IMR-90 (cell line): ENCODE measurements at regions not wholly inside any gene's neighbourhood (a gene's known extent, or its start where the extent isn't known, plus 50 kb on each side); places are given as distances from the start of the nearest gene placed in this dataset.

Source experiments
- ATAC-seq: fragments of 200-7000 bp; cut with Tn5 transposase; 2 replicates; pipeline ENCODE4 v1.9.1; 2020; ENCODE audit warnings: low read depth, mild to moderate bottlenecking, moderate library complexity
- BruUV-seq: library from RNA; stranded (reverse); fragments of 400-500 nt; replicated peaks from 2 replicates; lab custom pipeline; 2021; lab: Mats Ljungman, UMichigan
- CTCF ChIA-PET: fragments of 300-600 bp; formaldehyde crosslinking; extraction: SDS; loops from one replicate; lab custom pipeline; 2021; ENCODE audit warnings: antibody characterized with exemption; lab: Yijun Ruan, JAX
- POLR2A ChIA-PET: fragments of 300-600 bp; sonication (Branson Sonifier 250); formaldehyde crosslinking; loops from one replicate; lab custom pipeline; 2022; ENCODE audit warnings: antibody characterized with exemption; ENCODE audit not compliant: unreplicated experiment; lab: Charles Lee
- DNase-seq: peaks from one replicate; pipeline ENCODE4 v3.0.0; 2013
- H2AFZ ChIP-seq: replicated peaks from 2 replicates; pipeline ENCODE3; 2013; ENCODE audit warnings: low read length, mild to moderate bottlenecking; ENCODE audit not compliant: poor library complexity
- H2AK5ac ChIP-seq: 2 replicates; pipeline ENCODE4 v1.6.1; 2013; ENCODE audit warnings: low read depth, low read length, inconsistent platforms
- H2AK9ac ChIP-seq: replicated peaks from 2 replicates; pipeline ENCODE3; 2013; ENCODE audit warnings: mild to moderate bottlenecking, low read depth, low read length, moderate library complexity; ENCODE audit not compliant: poor library complexity
- H2BK120ac ChIP-seq: 2 replicates; pipeline ENCODE4 v1.6.1; 2013; ENCODE audit warnings: low read depth, low read length, inconsistent platforms
- H2BK15ac ChIP-seq: 3 replicates; pipeline ENCODE4 v1.6.1; 2013; ENCODE audit warnings: low read depth, low read length, inconsistent platforms
- H2BK20ac ChIP-seq: 2 replicates; pipeline ENCODE4 v1.6.1; 2013; ENCODE audit warnings: low read depth, mild to moderate bottlenecking, inconsistent platforms, low read length, moderate library complexity
- H2BK5ac ChIP-seq: 2 replicates; pipeline ENCODE4 v1.6.1; 2013; ENCODE audit warnings: mild to moderate bottlenecking, low read depth, low read length, inconsistent platforms; ENCODE audit not compliant: poor library complexity, severe bottlenecking
- H3K14ac ChIP-seq: replicated peaks from 2 replicates; pipeline ENCODE4 v1.6.1; 2013; ENCODE audit warnings: low read depth, low read length, inconsistent platforms
- H3K18ac ChIP-seq: 2 replicates; pipeline ENCODE4 v1.6.1; 2013; ENCODE audit warnings: low read depth, low read length, control low read depth
- H3K23ac ChIP-seq: 2 replicates; pipeline ENCODE4 v1.6.1; 2013; ENCODE audit warnings: low read depth, low read length, inconsistent platforms
- H3K27ac ChIP-seq: 2 replicates; pipeline ENCODE4 v1.5.1; 2013; ENCODE audit warnings: mild to moderate bottlenecking, control low read depth, low read length; ENCODE audit not compliant: insufficient read depth
- H3K27me3 ChIP-seq: 2 replicates; pipeline ENCODE4 v1.6.1; 2013; ENCODE audit warnings: low read length; ENCODE audit not compliant: control insufficient read depth, insufficient read depth
- H3K36me3 ChIP-seq: 2 replicates; pipeline ENCODE4 v1.6.1; 2013; ENCODE audit warnings: low read length, mixed read lengths; ENCODE audit not compliant: control insufficient read depth, insufficient read depth
- H3K4ac ChIP-seq: 2 replicates; pipeline ENCODE4 v1.6.1; 2013; ENCODE audit warnings: low read depth, low read length, inconsistent platforms
- H3K4me1 ChIP-seq: 2 replicates; pipeline ENCODE4 v1.6.1; 2013; ENCODE audit warnings: low read length, mixed read lengths; ENCODE audit not compliant: control insufficient read depth, insufficient read depth
- H3K4me2 ChIP-seq: 2 replicates; pipeline ENCODE4 v1.6.1; 2013; ENCODE audit warnings: low read depth, mild to moderate bottlenecking, control low read depth, low read length, moderate library complexity
- H3K4me3 ChIP-seq: 2 replicates; pipeline ENCODE4 v1.5.1; 2013; ENCODE audit warnings: low read depth, mild to moderate bottlenecking, control low read depth, low read length, moderate library complexity; ENCODE audit not compliant: insufficient read depth
- H3K56ac ChIP-seq: 2 replicates; pipeline ENCODE4 v1.6.1; 2013; ENCODE audit warnings: low read length, inconsistent platforms; ENCODE audit not compliant: insufficient read depth; ENCODE audit errors: extremely low read depth
- H3K79me1 ChIP-seq, 2 experiments: 2 replicates each; pipeline ENCODE4 v1.6.1; 2013; ENCODE audit warnings: low read length in 2 of 2, inconsistent platforms in 1 of 2, low read depth in 1 of 2
- H3K9ac ChIP-seq: 2 replicates; pipeline ENCODE4 v1.6.1; 2013; ENCODE audit warnings: low read depth, low read length, control low read depth
- H3K9me1 ChIP-seq: 2 replicates; pipeline ENCODE4 v1.6.1; 2013; ENCODE audit warnings: low read length, inconsistent platforms; ENCODE audit not compliant: insufficient read depth
- H3K9me3 ChIP-seq: 2 replicates; pipeline ENCODE4 v1.6.1; 2013; ENCODE audit warnings: low read length; ENCODE audit not compliant: control insufficient read depth, insufficient read depth
- H4K20me1 ChIP-seq: 2 replicates; pipeline ENCODE4 v1.6.1; 2013; ENCODE audit warnings: low read length, inconsistent platforms; ENCODE audit not compliant: insufficient read depth
- H4K5ac ChIP-seq: 2 replicates; pipeline ENCODE4 v1.6.1; 2013; ENCODE audit warnings: mild to moderate bottlenecking, low read depth, low read length, control low read depth
- H4K8ac ChIP-seq, 2 experiments: 2 replicates each; pipeline ENCODE4 v1.6.1; 2013; ENCODE audit warnings: low read depth in 2 of 2, low read length in 2 of 2, control low read depth in 1 of 2, inconsistent platforms in 1 of 2
- H4K91ac ChIP-seq: 2 replicates; pipeline ENCODE4 v1.6.1; 2013; ENCODE audit warnings: low read depth, low read length, inconsistent platforms; ENCODE audit not compliant: insufficient read depth
- MAFK ChIP-seq: IDR thresholded peaks from 2 replicates; pipeline ENCODE4 v1.6.1; 2012; ENCODE audit warnings: low read depth, low read length, improper control_type of control experiment
- MXI1 ChIP-seq: IDR thresholded peaks from 2 replicates; pipeline ENCODE4 v1.6.1; 2012; ENCODE audit warnings: low read depth, mild to moderate bottlenecking, low read length, moderate library complexity, borderline replicate concordance
- WGBS, 2 experiments: methylation state at CpG; one replicate each; pipeline versions ENCODE4 v1.1.5 to v1.1.7; 2013; ENCODE audit warnings: missing lambda C conversion rate in 2 of 2; ENCODE audit not compliant: insufficient read length in 1 of 2; ENCODE audit errors: extremely low coverage in 2 of 2; 5-methylcytosine and 5-hydroxymethylcytosine counted together
- dilution Hi-C: fragments of 300-500 bp; cut with HindIII; formaldehyde crosslinking; loops from one replicate; pipeline ENCODE4 v1.14.3; 2018; ENCODE audit warnings: low sequenced_read_pairs; ENCODE audit not compliant: unreplicated experiment
- in situ Hi-C: fragments of 300-500 bp; cut with MboI; formaldehyde crosslinking; loops from 3 replicates; pipeline ENCODE4 v1.14.3; 2019; ENCODE audit warnings: low sequenced_read_pairs, inconsistent platforms, mixed read lengths
- intact Hi-C: fragments of 100-400 bp; cut with micrococcal nuclease; formaldehyde crosslinking; loops from 2 replicates; pipeline ENCODE4 v1.10.0; 2022

GRCh38 chr1:14420686-14421085 lies 177.8 kb upstream of the KAZN start:
- Histone ChIP-seq H4K91ac (no peak overlapping the region), H3K18ac (no peak overlapping the region), H3K9ac (no peak overlapping the region), H2AFZ (no peak overlapping the region), H2BK120ac (no peak overlapping the region), H2BK5ac (no peak overlapping the region), H3K56ac (no peak overlapping the region), H4K5ac (no peak overlapping the region), H2AK5ac (no peak overlapping the region), H3K23ac (no peak overlapping the region), H2AK9ac (no peak overlapping the region), H3K9me1 (no peaks in the 10 kb centered on the region), H3K27me3 (no peaks in the 10 kb centered on the region), H2BK20ac (no peak overlapping the region), H3K9me3 (no peaks in the 10 kb centered on the region), H3K4me3 (no peak overlapping the region), H2BK15ac (no peak overlapping the region), H4K8ac (no peak overlapping the region), H3K4ac (no peak overlapping the region), H3K4me1 (no peaks in the 10 kb centered on the region), H3K14ac (no peak overlapping the region), H3K4me2 (no peak overlapping the region), H3K79me1 (no peaks in the 10 kb centered on the region), H3K27ac (no peak overlapping the region), H4K20me1 (no peaks in the 10 kb centered on the region), H3K36me3 (no peaks in the 10 kb centered on the region)
- WGBS, 2 experiments: 92% methylated on average over 2 of the region's 26 CpGs; no CpG with 5 or more reads in 1 of the 2 experiments
- in situ Hi-C loops: no loop called here
- DNase-seq (no peak), ATAC-seq (no peak)
- dilution Hi-C loops: no loop called here
- no peak for TF ChIP-seq MXI1
- no peak for TF ChIP-seq MAFK
- ChIA-PET CTCF (interaction anchor here (1.2 kb wide), 1 partner anchor 12 kb away, joined by 3 read pairs; no protein-coding TSS in a partner anchor), POLR2A (no interaction called here)
- BruUV-seq: no TSS peak
- intact Hi-C loops: no loop called here
